ENCODE measurements at regions not wholly inside any gene's neighbourhood (a gene's known extent, or its start where the extent isn't known, plus 50 kb on each side); places are given as distances from the start of the nearest gene placed in this dataset.

GRCh38 chr12:95411057-95411456 is 62.9 kb upstream of the METAP2 start:
- Histone ChIP-seq H3K27me3 (ENCODE audit: control insufficient read depth in 3 of 3, insufficient read depth in 3 of 3, low read length in 2 of 3) (no peaks in the 10 kb centered on the region), H3K9ac (ENCODE audit: insufficient read depth in 1 of 2, low read length in 2 of 2) (no peak overlapping the region), H3K4me3 (no peak overlapping the region), H3K9me3 (ENCODE audit: control insufficient read depth in 4 of 4, insufficient read depth in 3 of 4, low read length in 3 of 4) (no peaks in the 10 kb centered on the region), H3K4me1 (ENCODE audit: control insufficient read depth in 5 of 5, insufficient read depth in 5 of 5, low read length in 5 of 5) (no peaks in the 10 kb centered on the region), H3K27ac (ENCODE audit: low read depth in 1 of 2, low read length in 1 of 2) (no peak overlapping the region), H3K36me3 (ENCODE audit: control insufficient read depth in 4 of 4, insufficient read depth in 4 of 4, low read length in 4 of 4) (no peaks in the 10 kb centered on the region)
- TF ChIP-seq, protein P1, sequence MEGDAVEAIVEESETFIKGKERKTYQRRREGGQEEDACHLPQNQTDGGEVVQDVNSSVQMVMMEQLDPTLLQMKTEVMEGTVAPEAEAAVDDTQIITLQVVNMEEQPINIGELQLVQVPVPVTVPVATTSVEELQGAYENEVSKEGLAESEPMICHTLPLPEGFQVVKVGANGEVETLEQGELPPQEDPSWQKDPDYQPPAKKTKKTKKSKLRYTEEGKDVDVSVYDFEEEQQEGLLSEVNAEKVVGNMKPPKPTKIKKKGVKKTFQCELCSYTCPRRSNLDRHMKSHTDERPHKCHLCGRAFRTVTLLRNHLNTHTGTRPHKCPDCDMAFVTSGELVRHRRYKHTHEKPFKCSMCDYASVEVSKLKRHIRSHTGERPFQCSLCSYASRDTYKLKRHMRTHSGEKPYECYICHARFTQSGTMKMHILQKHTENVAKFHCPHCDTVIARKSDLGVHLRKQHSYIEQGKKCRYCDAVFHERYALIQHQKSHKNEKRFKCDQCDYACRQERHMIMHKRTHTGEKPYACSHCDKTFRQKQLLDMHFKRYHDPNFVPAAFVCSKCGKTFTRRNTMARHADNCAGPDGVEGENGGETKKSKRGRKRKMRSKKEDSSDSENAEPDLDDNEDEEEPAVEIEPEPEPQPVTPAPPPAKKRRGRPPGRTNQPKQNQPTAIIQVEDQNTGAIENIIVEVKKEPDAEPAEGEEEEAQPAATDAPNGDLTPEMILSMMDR (IDR thresholded peaks at IDR 0.05; ENCODE audit: control extremely low read depth, extremely low read depth), result no peak
- ATAC-seq (ENCODE audit: insufficient read depth, low FRiP score), result no peak
- DNase-seq, result no peak
- 62 to 91% methylated on average over 3 of the region's 3 CpGs for WGBS, 2 donors

GRCh38 chr12:95411466-95411865 is 62.5 kb upstream of the METAP2 start:
- Histone ChIP-seq H3K9ac (ENCODE audit: insufficient read depth in 1 of 2, low read length in 2 of 2) (no peak overlapping the region), H3K27ac (ENCODE audit: low read depth in 1 of 2, low read length in 1 of 2) (no peak overlapping the region), H3K9me3 (ENCODE audit: control insufficient read depth in 4 of 4, insufficient read depth in 3 of 4, low read length in 3 of 4) (no peaks in the 10 kb centered on the region), H3K36me3 (ENCODE audit: control insufficient read depth in 4 of 4, insufficient read depth in 4 of 4, low read length in 4 of 4) (no peaks in the 10 kb centered on the region), H3K4me3 (no peak overlapping the region), H3K4me1 (ENCODE audit: control insufficient read depth in 5 of 5, insufficient read depth in 5 of 5, low read length in 5 of 5) (no peaks in the 10 kb centered on the region), H3K27me3 (ENCODE audit: control insufficient read depth in 3 of 3, insufficient read depth in 3 of 3, low read length in 2 of 3) (no peaks in the 10 kb centered on the region)
- no peak for DNase-seq
- TF ChIP-seq, protein P1 (IDR thresholded peaks at IDR 0.05; ENCODE audit: control extremely low read depth, extremely low read depth), result no peak
- 69 to 87% methylated on average over 3 of the region's 3 CpGs for WGBS, 2 donors
- no peak for ATAC-seq (ENCODE audit: insufficient read depth, low FRiP score)

DNA sequence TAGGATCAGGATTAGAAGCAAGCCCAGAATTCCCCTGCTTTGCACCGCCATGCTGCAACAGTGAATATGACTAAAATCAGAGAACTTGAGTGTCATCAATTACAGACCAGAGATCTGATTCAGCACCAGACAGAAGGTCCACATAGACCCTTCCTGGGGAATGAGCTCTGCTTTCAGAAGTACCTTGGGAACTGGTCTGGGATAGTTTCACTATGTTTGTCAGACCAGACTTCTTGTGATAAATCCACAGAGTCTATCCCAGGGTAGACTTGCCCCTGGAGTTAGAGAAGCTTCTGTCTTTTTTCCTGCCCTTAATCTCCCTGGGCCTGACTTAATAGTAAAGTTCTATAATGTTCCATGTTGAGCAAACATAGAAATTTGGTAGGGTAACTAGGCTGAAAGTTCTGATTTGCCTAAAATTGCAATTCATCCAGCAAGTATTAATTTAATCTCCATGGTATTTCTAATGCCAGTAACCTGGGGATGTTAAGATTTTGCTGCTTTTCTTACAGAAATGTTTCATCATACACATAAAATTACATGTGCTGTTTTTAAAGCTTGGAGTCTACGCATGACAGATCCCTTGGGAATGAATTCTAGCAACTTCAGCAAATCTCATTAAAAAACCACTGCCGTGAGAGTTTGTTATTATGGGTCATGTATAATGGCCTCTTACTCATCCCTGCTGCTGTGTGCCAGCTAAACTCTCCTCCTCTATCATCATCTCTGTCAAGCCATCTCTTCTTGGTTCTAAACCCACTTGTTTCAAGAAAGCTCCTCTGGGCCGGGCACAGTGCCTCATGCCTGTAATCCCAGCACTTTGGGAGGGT is 61.3 kb upstream of the METAP2 start:
- no peak overlapping the region for H3K27ac ChIP-seq (ENCODE audit: low read depth in 1 of 2, low read length in 1 of 2)
- WGBS, 2 donors, result 81 to 89% methylated on average over 4 of the region's 4 CpGs
- DNase-seq, result no peak

More for the DNA sequence above, 61.3 kb upstream of the METAP2 start:
- Histone ChIP-seq H3K9me3 (ENCODE audit: control insufficient read depth in 4 of 4, insufficient read depth in 3 of 4, low read length in 3 of 4) (no peaks in the 10 kb centered on the region), H3K9ac (ENCODE audit: insufficient read depth in 1 of 2, low read length in 2 of 2) (no peak overlapping the region), H3K4me1 (ENCODE audit: control insufficient read depth in 5 of 5, insufficient read depth in 5 of 5, low read length in 5 of 5) (no peaks in the 10 kb centered on the region), H3K36me3 (ENCODE audit: control insufficient read depth in 4 of 4, insufficient read depth in 4 of 4, low read length in 4 of 4) (no peaks in the 10 kb centered on the region), H3K27me3 (ENCODE audit: control insufficient read depth in 3 of 3, insufficient read depth in 3 of 3, low read length in 2 of 3) (no peaks in the 10 kb centered on the region), H3K4me3 (no peak overlapping the region)
- TF ChIP-seq, protein P1 (IDR thresholded peaks at IDR 0.05; ENCODE audit: control extremely low read depth, extremely low read depth), result no peak
- no peak for ATAC-seq (ENCODE audit: insufficient read depth, low FRiP score)
